ENCODE measurements at regions not wholly inside any gene's neighbourhood (a gene's known extent, or its start where the extent isn't known, plus 50 kb on each side); places are given as distances from the start of the nearest gene placed in this dataset.
"Not testable (repeated sequence)": the region's sequence is repeated elsewhere in the genome, so short reads cannot be mapped to it uniquely, and the experiment has no call there.

- FAIRE-seq (peak; percentile 81), DNase-seq (ENCODE audit: insufficient read length, low spot score) (peak; percentile 42)
- TF ChIP-seq POLR2AphosphoS5 (IDR thresholded peaks at IDR 0.05; ENCODE audit: low read depth, low read length): no peak; the same call in 1 of the 2 replicates
- no peak for TF ChIP-seq POLR2A (IDR thresholded peaks at IDR 0.05; ENCODE audit: low read depth, low read length)
- no peak for TF ChIP-seq SPI1 (IDR thresholded peaks at IDR 0.05; ENCODE audit: low read depth, low read length)
- 0 out of 2 replicates have a peak, but pooled peaks have one; percentile 22 for TF ChIP-seq TAF1 (IDR thresholded peaks at IDR 0.05; ENCODE audit: low read depth, low read length)
These were observed 89.4 kb downstream of the ANXA2R start for GRCh38 chr5:42950456-42951292.

DNA sequence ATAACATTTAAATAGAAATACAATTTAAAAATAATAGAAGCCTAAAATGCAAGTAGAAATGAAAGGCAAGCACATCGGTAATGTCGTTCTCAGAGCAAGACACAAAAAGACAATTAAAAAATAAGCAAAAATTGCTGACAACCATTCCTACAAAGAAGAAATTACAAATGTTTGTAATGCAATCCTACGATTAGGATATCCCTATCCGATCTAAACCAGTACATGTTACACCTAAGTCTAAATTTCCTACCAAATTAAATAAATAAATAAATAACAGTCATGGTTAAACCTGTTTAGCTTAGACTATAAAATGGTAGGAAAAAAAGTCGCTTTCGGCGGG lies 90.0 kb downstream of the ANXA2R start:
- FAIRE-seq: no peak
- DNase-seq (ENCODE audit: insufficient read length, low spot score): no peak
- no peak for TF ChIP-seq PAX5 (IDR thresholded peaks at IDR 0.05; ENCODE audit: insufficient read depth, low read length, severe bottlenecking)
- TF ChIP-seq SPI1 (IDR thresholded peaks at IDR 0.05; ENCODE audit: low read depth, low read length): no peak
- no peak for TF ChIP-seq POLR2AphosphoS5 (IDR thresholded peaks at IDR 0.05; ENCODE audit: low read depth, low read length)
- TF ChIP-seq TAF1 (IDR thresholded peaks at IDR 0.05; ENCODE audit: low read depth, low read length): no peak
- no peak for TF ChIP-seq POU2F2 (IDR thresholded peaks at IDR 0.05; ENCODE audit: low read depth, low read length)
- no peak for TF ChIP-seq POLR2A (IDR thresholded peaks at IDR 0.05; ENCODE audit: low read depth, low read length)

DNA sequence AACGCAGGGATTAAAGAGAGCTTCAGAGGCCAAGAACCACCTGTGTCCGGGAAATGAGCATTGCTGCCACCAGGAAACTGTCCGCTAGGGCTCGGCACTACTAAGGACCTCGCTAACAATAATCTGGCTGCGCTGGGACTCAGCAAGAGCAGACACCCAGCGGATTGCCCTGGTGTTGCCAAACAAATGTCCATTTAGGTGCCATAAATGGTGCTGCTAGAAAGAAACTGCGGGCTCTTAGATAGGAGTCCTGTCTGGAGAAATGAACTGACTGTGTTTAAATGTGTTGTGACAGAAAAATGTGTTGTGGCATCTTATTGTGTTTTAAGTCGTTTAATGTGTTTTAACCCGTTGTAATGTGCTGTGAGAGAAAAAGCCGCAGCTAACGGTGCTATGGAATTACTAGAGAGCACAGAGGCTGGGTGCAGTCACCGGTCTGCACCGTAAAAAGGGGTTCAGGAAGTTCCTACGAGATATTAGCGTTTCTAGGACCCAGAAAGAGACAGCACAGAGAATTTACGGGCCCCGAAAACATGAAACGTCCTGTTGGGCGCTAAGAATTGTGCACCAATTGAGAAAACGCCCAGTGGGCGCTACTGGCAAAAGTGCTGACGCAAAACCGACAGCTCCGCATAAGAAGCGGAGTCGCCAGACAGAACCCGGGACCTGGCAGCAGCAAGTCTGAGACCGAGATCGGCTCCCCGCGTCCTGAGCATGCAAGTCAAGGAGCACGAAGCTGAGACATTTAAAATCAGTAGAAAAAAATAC lies 90.6 kb downstream of the ANXA2R start:
- TF ChIP-seq TAF1 (IDR thresholded peaks at IDR 0.05; ENCODE audit: low read depth, low read length) (0 out of 2 replicates have a peak, but pooled peaks have one; percentile 14), POLR2AphosphoS5 (IDR thresholded peaks at IDR 0.05; ENCODE audit: low read depth, low read length) (0 out of 2 replicates have a peak, but pooled peaks have one; percentile 18), POU2F2 (IDR thresholded peaks at IDR 0.05; ENCODE audit: low read depth, low read length) (0 out of 2 replicates have a peak, but pooled peaks have one; percentile 43), SPI1 (IDR thresholded peaks at IDR 0.05; ENCODE audit: low read depth, low read length) (no peak)
- FAIRE-seq (no peak), DNase-seq (ENCODE audit: insufficient read length, low spot score) (peak; percentile 40)

GRCh38 chr5:42948961-42949347 lies 91.2 kb downstream of the ANXA2R start:
- TF ChIP-seq PAX5 (IDR thresholded peaks at IDR 0.05; ENCODE audit: insufficient read depth, low read length, severe bottlenecking): no peak
- no peak for TF ChIP-seq POLR2AphosphoS5 (IDR thresholded peaks at IDR 0.05; ENCODE audit: low read depth, low read length)
- TF ChIP-seq POLR2A (IDR thresholded peaks at IDR 0.05; ENCODE audit: low read depth, low read length): no peak
- no peak for TF ChIP-seq TAF1 (IDR thresholded peaks at IDR 0.05; ENCODE audit: low read depth, low read length)
- TF ChIP-seq POU2F2 (IDR thresholded peaks at IDR 0.05; ENCODE audit: low read depth, low read length): no peak
- TF ChIP-seq SPI1 (IDR thresholded peaks at IDR 0.05; ENCODE audit: low read depth, low read length): no peak
- DNase-seq (ENCODE audit: insufficient read length, low spot score) (no peak), FAIRE-seq (no peak)

DNA sequence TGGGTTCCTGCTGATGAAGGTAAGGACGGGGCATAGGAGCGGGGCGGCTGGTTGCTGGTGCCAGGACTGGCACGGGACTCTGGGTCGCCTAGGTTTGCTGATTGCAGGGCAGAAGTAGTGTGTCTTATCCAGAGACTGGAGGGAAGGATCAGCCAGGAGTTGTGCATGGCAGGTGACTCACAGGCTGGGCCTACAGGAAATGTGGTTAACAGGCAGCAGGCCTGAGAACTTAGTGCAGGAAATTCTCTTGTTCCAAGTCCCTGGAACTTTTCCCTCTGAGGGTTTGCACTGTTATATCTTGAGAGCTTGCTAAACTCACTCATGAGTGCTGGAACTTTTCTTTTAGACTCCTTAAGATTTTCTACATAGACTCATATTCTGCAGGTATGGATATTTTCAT lies 95.1 kb downstream of the ANXA2R start:
- FAIRE-seq (no peak), DNase-seq (ENCODE audit: insufficient read length, low spot score) (no peak)
- no peak for TF ChIP-seq POLR2A (IDR thresholded peaks at IDR 0.05; ENCODE audit: low read depth, low read length)
- TF ChIP-seq TAF1 (IDR thresholded peaks at IDR 0.05; ENCODE audit: low read depth, low read length): no peak
- TF ChIP-seq POLR2AphosphoS5 (IDR thresholded peaks at IDR 0.05; ENCODE audit: low read depth, low read length): no peak
- TF ChIP-seq POU2F2 (IDR thresholded peaks at IDR 0.05; ENCODE audit: low read depth, low read length): no peak
- TF ChIP-seq SPI1 (IDR thresholded peaks at IDR 0.05; ENCODE audit: low read depth, low read length): no peak
- no peak for TF ChIP-seq PAX5 (IDR thresholded peaks at IDR 0.05; ENCODE audit: insufficient read depth, low read length, severe bottlenecking)

GRCh38 chr5:42943931-42944631 lies 96.0 kb downstream of the ANXA2R start:
- TF ChIP-seq POLR2A (IDR thresholded peaks at IDR 0.05; ENCODE audit: low read depth, low read length): no peak
- no peak for TF ChIP-seq POLR2AphosphoS5 (IDR thresholded peaks at IDR 0.05; ENCODE audit: low read depth, low read length)
- FAIRE-seq (no peak), DNase-seq (ENCODE audit: insufficient read length, low spot score) (no peak)

DNA sequence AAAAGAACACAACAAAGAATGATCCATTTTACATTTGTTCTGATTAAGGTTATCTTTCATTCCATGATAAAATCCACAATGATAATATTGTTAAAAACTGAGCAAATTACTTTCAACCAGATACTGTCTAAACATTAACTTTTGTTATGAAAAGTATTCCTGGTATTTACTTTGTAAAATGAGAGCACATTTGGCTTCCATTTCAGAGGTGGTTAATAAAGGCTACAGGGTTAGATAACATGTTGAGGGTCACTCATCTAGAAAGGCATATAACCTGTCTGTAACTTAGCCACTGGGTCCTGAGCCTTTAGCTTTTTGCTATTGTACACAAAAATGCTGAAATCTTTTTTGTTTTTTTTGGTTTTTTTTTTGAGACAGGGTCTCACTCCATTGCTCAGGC lies 99.3 kb downstream of the ANXA2R start:
- TF ChIP-seq POU2F2 (IDR thresholded peaks at IDR 0.05; ENCODE audit: low read depth, low read length) (no peak), PAX5 (IDR thresholded peaks at IDR 0.05; ENCODE audit: insufficient read depth, low read length, severe bottlenecking) (no peak), POLR2AphosphoS5 (IDR thresholded peaks at IDR 0.05; ENCODE audit: low read depth, low read length) (no peak), TAF1 (IDR thresholded peaks at IDR 0.05; ENCODE audit: low read depth, low read length) (no peak), SPI1 (IDR thresholded peaks at IDR 0.05; ENCODE audit: low read depth, low read length) (no peak), POLR2A (IDR thresholded peaks at IDR 0.05; ENCODE audit: low read depth, low read length) (no peak)

DNA sequence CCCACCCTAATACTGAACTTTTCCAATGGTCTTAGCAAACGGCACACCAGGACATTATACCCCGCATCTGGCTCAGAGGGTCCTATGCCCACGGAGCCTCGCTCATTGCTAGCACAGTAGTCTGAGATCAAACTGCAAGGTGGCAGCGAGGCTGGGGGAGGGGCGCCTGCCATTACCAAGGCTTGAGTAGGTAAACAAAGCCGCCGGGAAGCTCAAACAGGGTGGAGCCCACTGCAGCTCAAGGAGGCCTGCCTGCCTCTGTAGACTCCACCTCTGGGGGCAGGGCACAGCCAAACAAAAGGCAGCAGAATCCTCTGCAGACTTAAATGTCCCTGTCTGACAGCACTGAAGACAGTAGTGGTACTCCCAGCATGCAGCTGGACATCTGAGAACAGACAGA lies 108.1 kb downstream of the ANXA2R start:
- not testable (repeated sequence) for DNase-seq (ENCODE audit: insufficient read length, low spot score); FAIRE-seq

More for the DNA sequence above, 99.3 kb downstream of the ANXA2R start:
- no peak for FAIRE-seq
- DNase-seq (ENCODE audit: insufficient read length, low spot score): no peak

- not testable (repeated sequence) for FAIRE-seq; DNase-seq (ENCODE audit: insufficient read length, low spot score)
These were observed 108.7 kb downstream of the ANXA2R start for GRCh38 chr5:42931451-42931850.

GRCh38 chr5:42930934-42931333 lies 109.2 kb downstream of the ANXA2R start:
- FAIRE-seq (no peak), DNase-seq (ENCODE audit: insufficient read length, low spot score) (no peak)
- TF ChIP-seq SPI1 (IDR thresholded peaks at IDR 0.05; ENCODE audit: low read depth, low read length) (no peak), POLR2AphosphoS5 (IDR thresholded peaks at IDR 0.05; ENCODE audit: low read depth, low read length) (no peak), TAF1 (IDR thresholded peaks at IDR 0.05; ENCODE audit: low read depth, low read length) (no peak), POU2F2 (IDR thresholded peaks at IDR 0.05; ENCODE audit: low read depth, low read length) (no peak), PAX5 (IDR thresholded peaks at IDR 0.05; ENCODE audit: insufficient read depth, low read length, severe bottlenecking) (no peak)
